Activated naive CD8-positive, alpha-beta T cell treated with anti-CD3 and anti-CD28 coated beads, Interleukin-2, amount 50 U/mL, for 24 hours (primary cell): ENCODE measurements at regions not wholly inside any gene's neighbourhood (a gene's known extent, or its start where the extent isn't known, plus 50 kb on each side); places are given as distances from the start of the nearest gene placed in this dataset.

Experiments used
- ATAC-seq: fragments of 150-1000 bp; cut with Tn5 transposase; one replicate; pipeline ENCODE4 v1.10.0; 2021
- DNase-seq: peaks from one replicate; pipeline ENCODE4 v3.0.0; 2021
- H3K27ac Mint-ChIP-seq: one replicate; pipeline ENCODE4 v1.8.0; 2021; ENCODE audit warnings: mild to moderate bottlenecking, mixed read lengths
- H3K27me3 Mint-ChIP-seq: one replicate; pipeline ENCODE4 v1.8.0; 2021; ENCODE audit warnings: mixed read lengths
- H3K36me3 Mint-ChIP-seq: one replicate; pipeline ENCODE4 v1.8.0; 2021; ENCODE audit warnings: low read depth, mixed read lengths
- H3K4me1 Mint-ChIP-seq: one replicate; pipeline ENCODE4 v1.8.0; 2021; ENCODE audit warnings: mixed read lengths
- H3K4me3 Mint-ChIP-seq: one replicate; pipeline ENCODE4 v1.8.0; 2021; ENCODE audit warnings: mild to moderate bottlenecking, moderate library complexity, mixed read lengths
- H3K9me3 Mint-ChIP-seq: one replicate; pipeline ENCODE4 v1.8.0; 2021; ENCODE audit warnings: mixed read lengths

GRCh38 chr5:90193185-90193822 is 216.3 kb downstream of the CETN3 start:
- H3K36me3 Mint-ChIP-seq = no peaks in the 10 kb centered on the region
- H3K4me3 Mint-ChIP-seq = no peak overlapping the region
- H3K9me3 Mint-ChIP-seq = no peaks in the 10 kb centered on the region
- ATAC-seq (no peak), DNase-seq (no peak)
- no peaks in the 10 kb centered on the region for H3K4me1 Mint-ChIP-seq
- H3K27ac Mint-ChIP-seq = no peak overlapping the region
- no peaks in the 10 kb centered on the region for H3K27me3 Mint-ChIP-seq

GRCh38 chr5:90191352-90192045 is 218.1 kb downstream of the CETN3 start:
- ATAC-seq (no peak), DNase-seq (no peak)
- H3K9me3 Mint-ChIP-seq = no peaks in the 10 kb centered on the region
- H3K27ac Mint-ChIP-seq = no peak overlapping the region
- H3K4me1 Mint-ChIP-seq = no peaks in the 10 kb centered on the region
- no peak overlapping the region for H3K4me3 Mint-ChIP-seq
- H3K36me3 Mint-ChIP-seq = no peaks in the 10 kb centered on the region
- no peaks in the 10 kb centered on the region for H3K27me3 Mint-ChIP-seq

GRCh38 chr5:90185897-90186468 is 223.6 kb downstream of the CETN3 start:
- ATAC-seq (no peak), DNase-seq (no peak)
- H3K4me3 Mint-ChIP-seq = no peak overlapping the region
- no peak overlapping the region for H3K27ac Mint-ChIP-seq
- no peaks in the 10 kb centered on the region for H3K9me3 Mint-ChIP-seq
- no peaks in the 10 kb centered on the region for H3K4me1 Mint-ChIP-seq
- no peaks in the 10 kb centered on the region for H3K27me3 Mint-ChIP-seq
- H3K36me3 Mint-ChIP-seq = no peaks in the 10 kb centered on the region

GRCh38 chr5:90184764-90185163 is 224.8 kb downstream of the CETN3 start:
- no peak overlapping the region for H3K4me3 Mint-ChIP-seq
- no peaks in the 10 kb centered on the region for H3K4me1 Mint-ChIP-seq
- DNase-seq (no peak), ATAC-seq (no peak)
- H3K36me3 Mint-ChIP-seq = no peaks in the 10 kb centered on the region
- no peak overlapping the region for H3K27ac Mint-ChIP-seq
- H3K27me3 Mint-ChIP-seq = no peaks in the 10 kb centered on the region
- no peaks in the 10 kb centered on the region for H3K9me3 Mint-ChIP-seq

- no peaks in the 10 kb centered on the region for H3K36me3 Mint-ChIP-seq
- DNase-seq (no peak), ATAC-seq (no peak)
- H3K27me3 Mint-ChIP-seq = no peaks in the 10 kb centered on the region
- no peaks in the 10 kb centered on the region for H3K4me1 Mint-ChIP-seq
- H3K9me3 Mint-ChIP-seq = no peaks in the 10 kb centered on the region
- no peak overlapping the region for H3K27ac Mint-ChIP-seq
- no peak overlapping the region for H3K4me3 Mint-ChIP-seq
Observed at GRCh38 chr5:90182726-90183125, 226.8 kb downstream of the CETN3 start.

GRCh38 chr5:90174236-90174635 is 235.3 kb downstream of the CETN3 start:
- no peak for DNase-seq
- H3K27me3 Mint-ChIP-seq = no peaks in the 10 kb centered on the region
- no peak overlapping the region for H3K27ac Mint-ChIP-seq

GRCh38 chr5:90173299-90174030 is 236.1 kb downstream of the CETN3 start:
- Mint-ChIP-seq H3K4me3 (no peak overlapping the region), H3K27ac (no peak overlapping the region), H3K4me1 (no peaks in the 10 kb centered on the region), H3K27me3 (no peaks in the 10 kb centered on the region), H3K9me3 (peaks cover 14% of the 10 kb centered on the region), H3K36me3 (peaks cover 2% of the 10 kb centered on the region)
- ATAC-seq (no peak), DNase-seq (no peak)

More at GRCh38 chr5:90174236-90174635, 235.3 kb downstream of the CETN3 start:
- no peaks in the 10 kb centered on the region for H3K4me1 Mint-ChIP-seq
- peaks cover 14% of the 10 kb centered on the region for H3K9me3 Mint-ChIP-seq
- H3K4me3 Mint-ChIP-seq = no peak overlapping the region
- ATAC-seq = no peak
- H3K36me3 Mint-ChIP-seq = peaks cover 2% of the 10 kb centered on the region

- Mint-ChIP-seq H3K9me3 (peaks cover 5% of the 10 kb centered on the region), H3K36me3 (no peaks in the 10 kb centered on the region), H3K27ac (no peak overlapping the region), H3K4me1 (no peaks in the 10 kb centered on the region), H3K27me3 (no peaks in the 10 kb centered on the region), H3K4me3 (no peak overlapping the region)
- ATAC-seq = no peak
- DNase-seq = no peak
Observed at GRCh38 chr5:90171466-90171865, 238.1 kb downstream of the CETN3 start.

GRCh38 chr5:90170261-90170660 is 239.3 kb downstream of the CETN3 start:
- Mint-ChIP-seq H3K4me1 (no peaks in the 10 kb centered on the region), H3K27ac (no peak overlapping the region), H3K36me3 (no peaks in the 10 kb centered on the region), H3K4me3 (no peak overlapping the region), H3K9me3 (no peaks in the 10 kb centered on the region), H3K27me3 (no peaks in the 10 kb centered on the region)
- DNase-seq (no peak), ATAC-seq (no peak)

- no peak for DNase-seq
- Mint-ChIP-seq H3K27ac (no peak overlapping the region), H3K36me3 (no peaks in the 10 kb centered on the region), H3K4me3 (no peak overlapping the region), H3K9me3 (no peaks in the 10 kb centered on the region), H3K27me3 (no peaks in the 10 kb centered on the region), H3K4me1 (no peaks in the 10 kb centered on the region)
- no peak for ATAC-seq
Observed at GRCh38 chr5:90169078-90169477, 240.5 kb downstream of the CETN3 start.

GRCh38 chr5:90168399-90168798 is 241.2 kb downstream of the CETN3 start:
- Mint-ChIP-seq H3K27me3 (no peaks in the 10 kb centered on the region), H3K36me3 (no peaks in the 10 kb centered on the region), H3K9me3 (no peaks in the 10 kb centered on the region), H3K4me1 (no peaks in the 10 kb centered on the region), H3K27ac (no peak overlapping the region), H3K4me3 (no peak overlapping the region)
- ATAC-seq = no peak
- DNase-seq = no peak

GRCh38 chr5:90166816-90167215 is 242.7 kb downstream of the CETN3 start:
- H3K4me3 Mint-ChIP-seq = no peak overlapping the region
- no peaks in the 10 kb centered on the region for H3K36me3 Mint-ChIP-seq
- H3K9me3 Mint-ChIP-seq = no peaks in the 10 kb centered on the region
- H3K4me1 Mint-ChIP-seq = no peaks in the 10 kb centered on the region
- H3K27ac Mint-ChIP-seq = no peak overlapping the region
- DNase-seq (no peak), ATAC-seq (no peak)
- no peaks in the 10 kb centered on the region for H3K27me3 Mint-ChIP-seq

- Mint-ChIP-seq H3K4me3 (no peak overlapping the region), H3K4me1 (no peaks in the 10 kb centered on the region), H3K27ac (no peak overlapping the region), H3K9me3 (no peaks in the 10 kb centered on the region), H3K36me3 (no peaks in the 10 kb centered on the region), H3K27me3 (no peaks in the 10 kb centered on the region)
- ATAC-seq = no peak
- no peak for DNase-seq
Observed at GRCh38 chr5:90162324-90162723, 247.2 kb downstream of the CETN3 start.

- no peak for DNase-seq
- H3K4me3 Mint-ChIP-seq = no peak overlapping the region
- H3K27ac Mint-ChIP-seq = no peak overlapping the region
- H3K36me3 Mint-ChIP-seq = no peaks in the 10 kb centered on the region
- no peak for ATAC-seq
- no peaks in the 10 kb centered on the region for H3K9me3 Mint-ChIP-seq
- no peaks in the 10 kb centered on the region for H3K4me1 Mint-ChIP-seq
- no peaks in the 10 kb centered on the region for H3K27me3 Mint-ChIP-seq
Observed at GRCh38 chr5:90161414-90161813, 248.1 kb downstream of the CETN3 start.

GRCh38 chr5:90158131-90158530 is 251.4 kb downstream of the CETN3 start:
- ATAC-seq = no peak
- Mint-ChIP-seq H3K27ac (no peak overlapping the region), H3K36me3 (no peaks in the 10 kb centered on the region), H3K27me3 (no peaks in the 10 kb centered on the region), H3K4me1 (no peaks in the 10 kb centered on the region), H3K4me3 (no peak overlapping the region), H3K9me3 (peaks cover 5% of the 10 kb centered on the region)
- no peak for DNase-seq
